Adrenal gland (tissue), 9 donors: ENCODE measurements at regions not wholly inside any gene's neighbourhood (a gene's known extent, or its start where the extent isn't known, plus 50 kb on each side); places are given as distances from the start of the nearest gene placed in this dataset.

Experiments used
- DNase-seq, 7 donors: peaks; one replicate each; pipeline ENCODE4 v3.0.0-alpha.2; 2019 to 2020
- H3K27ac ChIP-seq, 5 donors: fragments of 200-600 bp; sonication (generic) in 4 of 5; 1 replicate in 3 of 5; 2 replicates in 2 of 5; pipeline versions ENCODE4 v1.5.1 to v1.8.0; 2016 to 2020; ENCODE audit warnings: mild to moderate bottlenecking in 1 of 5
- H3K27me3 ChIP-seq: fragments of 200-600 bp; 2 replicates; pipeline ENCODE4 v1.8.0; 2021
- H3K36me3 ChIP-seq, 2 donors: fragments of 200-600 bp; replicated peaks in 1 of 2; 1 replicate in 1 of 2; 2 replicates in 1 of 2; pipeline versions ENCODE4 v1.5.1 to v1.8.0; 2018 to 2022
- H3K4me1 ChIP-seq, 2 donors: fragments of 200-600 bp; replicated peaks in 1 of 2; 1 replicate in 1 of 2; 2 replicates in 1 of 2; pipeline versions ENCODE4 v1.5.1 to v1.8.0; 2018 to 2021
- H3K4me3 ChIP-seq, 4 donors: fragments of 200-600 bp; sonication (generic) in 3 of 4; one replicate each; pipeline ENCODE4 v1.5.1; 2016 to 2018
- H3K9me3 ChIP-seq, 3 donors: fragments of 200-600 bp; sonication (generic) in 1 of 3; replicated peaks in 1 of 3; 1 replicate in 2 of 3; 2 replicates in 1 of 3; pipeline versions ENCODE4 v1.5.1 to v1.8.0; 2016 to 2021
- POLR2A ChIP-seq, 2 donors: fragments of 450-650 bp; IDR thresholded peaks; one replicate each; pipeline ENCODE4 v1.6.1; 2017; ENCODE audit warnings: antibody characterized with exemption in 2 of 2, mild to moderate bottlenecking in 2 of 2, moderate library complexity in 1 of 2
- WGBS, 4 donors: extraction: QIAGEN DNeasy Blood & Tissue Kit in 2 of 4; methylation state at CpG; one replicate each; pipeline versions ENCODE4 v1.1.5 to v1.1.7; 2013 to 2017; 5-methylcytosine and 5-hydroxymethylcytosine counted together
- intact Hi-C, 2 donors: fragments of 100-400 bp; cut with DNase I; formaldehyde crosslinking; loops; one replicate each; pipeline versions ENCODE4 v1.14.1 to v1.15.0; 2022 to 2023
- TF ChIP-seq, protein P1 (sequence below), 6 experiments: fragments of 450-650 bp in 4 of 6; fragments of 200-600 bp in 2 of 6; sonication (generic) in 1 of 6; IDR thresholded peaks; 1 replicate in 5 of 6; 2 replicates in 1 of 6; pipeline versions ENCODE4 v1.5.1 to v1.8.0; 2016 to 2021; ENCODE audit warnings: antibody characterized with exemption in 6 of 6, mild to moderate bottlenecking in 2 of 6, moderate library complexity in 1 of 6
- donor health status: healthy with polysubstance abuse.
- donor health status: Bipolar disorder and iron deficiency.
- donor health status: DM: yes; HTN: yes; CAD: no.
- donor health status: DM: no; HTN: no; CAD: no.
- donor health status: DM: no; HTN: no; CAD: no.

DNA sequence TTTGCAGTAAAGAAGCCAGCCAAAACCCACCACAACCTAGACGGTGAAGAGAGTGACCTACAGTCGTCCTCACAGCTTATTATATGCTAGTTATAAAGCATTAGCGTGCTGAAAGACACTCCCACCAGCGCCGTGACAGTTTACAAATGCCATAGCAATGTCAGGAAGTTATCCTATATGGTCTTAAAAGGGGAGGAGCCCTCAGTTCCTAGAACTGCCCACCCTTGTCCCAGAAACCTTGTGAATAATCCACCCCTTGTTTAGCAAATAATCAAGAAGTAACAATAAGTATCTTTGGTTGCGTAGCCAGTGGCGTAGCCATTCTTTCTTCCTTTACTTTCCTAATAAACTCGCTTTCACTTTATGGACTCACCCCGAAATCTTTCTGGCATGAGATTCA, 227.9 kb upstream of the ARGLU1 start:
- H3K36me3 ChIP-seq, result no peaks in the 10 kb centered on the region
- DNase-seq, result no peak
- H3K9me3 ChIP-seq, result no peaks in the 10 kb centered on the region
- no peak for TF ChIP-seq POLR2A (IDR thresholded peaks at IDR 0.05)
- TF ChIP-seq, protein P1, sequence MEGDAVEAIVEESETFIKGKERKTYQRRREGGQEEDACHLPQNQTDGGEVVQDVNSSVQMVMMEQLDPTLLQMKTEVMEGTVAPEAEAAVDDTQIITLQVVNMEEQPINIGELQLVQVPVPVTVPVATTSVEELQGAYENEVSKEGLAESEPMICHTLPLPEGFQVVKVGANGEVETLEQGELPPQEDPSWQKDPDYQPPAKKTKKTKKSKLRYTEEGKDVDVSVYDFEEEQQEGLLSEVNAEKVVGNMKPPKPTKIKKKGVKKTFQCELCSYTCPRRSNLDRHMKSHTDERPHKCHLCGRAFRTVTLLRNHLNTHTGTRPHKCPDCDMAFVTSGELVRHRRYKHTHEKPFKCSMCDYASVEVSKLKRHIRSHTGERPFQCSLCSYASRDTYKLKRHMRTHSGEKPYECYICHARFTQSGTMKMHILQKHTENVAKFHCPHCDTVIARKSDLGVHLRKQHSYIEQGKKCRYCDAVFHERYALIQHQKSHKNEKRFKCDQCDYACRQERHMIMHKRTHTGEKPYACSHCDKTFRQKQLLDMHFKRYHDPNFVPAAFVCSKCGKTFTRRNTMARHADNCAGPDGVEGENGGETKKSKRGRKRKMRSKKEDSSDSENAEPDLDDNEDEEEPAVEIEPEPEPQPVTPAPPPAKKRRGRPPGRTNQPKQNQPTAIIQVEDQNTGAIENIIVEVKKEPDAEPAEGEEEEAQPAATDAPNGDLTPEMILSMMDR (IDR thresholded peaks at IDR 0.05), result no peak
- intact Hi-C loops, result no loop called here
- no peak overlapping the region for H3K27ac ChIP-seq
- peak overlapping the region in 1 of 4 donors; percentile 32 for H3K4me3 ChIP-seq
- no peaks in the 10 kb centered on the region for H3K4me1 ChIP-seq
- WGBS, 4 donors, result 23 to 30% (median 25%) methylated on average over 9 of the region's 9 CpGs
- H3K27me3 ChIP-seq, result no peaks in the 10 kb centered on the region

DNA sequence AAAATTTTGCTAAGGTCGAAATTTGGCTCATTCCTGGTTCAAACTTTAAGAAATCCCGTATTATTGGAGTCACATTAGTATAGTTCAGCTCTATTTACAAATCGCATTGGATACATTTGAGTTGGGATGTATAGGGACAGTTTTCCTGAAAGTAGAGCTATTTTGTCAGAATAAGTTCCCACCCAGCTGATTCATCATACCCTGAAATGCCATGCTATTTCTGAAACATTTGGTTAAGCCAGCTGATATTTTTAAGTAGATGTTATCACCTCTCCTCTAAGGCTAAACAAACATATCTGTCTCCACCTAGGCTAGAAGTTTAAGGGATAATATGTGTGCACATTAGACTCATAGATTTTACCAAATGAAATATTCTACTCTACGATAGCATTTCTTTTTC, 226.2 kb upstream of the ARGLU1 start:
- Histone ChIP-seq H3K27ac (no peak overlapping the region), H3K36me3 (no peaks in the 10 kb centered on the region), H3K4me3 (no peak overlapping the region), H3K4me1 (no peaks in the 10 kb centered on the region), H3K27me3 (no peaks in the 10 kb centered on the region), H3K9me3 (no peaks in the 10 kb centered on the region)
- intact Hi-C loops, result no loop called here
- TF ChIP-seq POLR2A (IDR thresholded peaks at IDR 0.05), result no peak
- TF ChIP-seq, protein P1 (IDR thresholded peaks at IDR 0.05), result no peak
- WGBS, 4 donors, result 52 to 63% (median 57%) methylated on average over 4 of the region's 4 CpGs
- DNase-seq, result no peak

DNA sequence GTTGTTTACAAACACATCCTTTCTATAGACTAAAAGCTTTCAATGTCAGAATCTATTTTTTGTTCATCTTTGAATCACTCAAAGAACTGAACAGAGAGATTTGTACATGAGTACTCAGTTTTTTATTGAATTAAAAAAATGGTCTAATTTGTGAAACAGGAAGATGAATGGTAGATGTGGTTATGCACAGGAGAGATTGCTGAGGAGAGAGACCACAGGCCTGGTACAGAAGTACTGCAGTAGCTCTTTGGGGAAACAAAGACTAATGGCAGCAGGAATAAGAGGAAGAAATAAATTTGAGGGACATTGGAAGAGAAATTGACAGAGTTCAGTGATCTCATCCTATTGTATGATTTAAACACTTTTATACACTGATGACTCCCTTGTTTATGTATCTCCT, 222.0 kb upstream of the ARGLU1 start:
- Histone ChIP-seq H3K27me3 (no peaks in the 10 kb centered on the region), H3K4me3 (no peak overlapping the region), H3K36me3 (no peaks in the 10 kb centered on the region), H3K27ac (no peak overlapping the region), H3K9me3 (no peaks in the 10 kb centered on the region), H3K4me1 (no peaks in the 10 kb centered on the region)
- no peak for DNase-seq
- intact Hi-C loops, result no loop called here
- no peak for TF ChIP-seq POLR2A (IDR thresholded peaks at IDR 0.05)
- TF ChIP-seq, protein P1 (IDR thresholded peaks at IDR 0.05), result no peak

DNA sequence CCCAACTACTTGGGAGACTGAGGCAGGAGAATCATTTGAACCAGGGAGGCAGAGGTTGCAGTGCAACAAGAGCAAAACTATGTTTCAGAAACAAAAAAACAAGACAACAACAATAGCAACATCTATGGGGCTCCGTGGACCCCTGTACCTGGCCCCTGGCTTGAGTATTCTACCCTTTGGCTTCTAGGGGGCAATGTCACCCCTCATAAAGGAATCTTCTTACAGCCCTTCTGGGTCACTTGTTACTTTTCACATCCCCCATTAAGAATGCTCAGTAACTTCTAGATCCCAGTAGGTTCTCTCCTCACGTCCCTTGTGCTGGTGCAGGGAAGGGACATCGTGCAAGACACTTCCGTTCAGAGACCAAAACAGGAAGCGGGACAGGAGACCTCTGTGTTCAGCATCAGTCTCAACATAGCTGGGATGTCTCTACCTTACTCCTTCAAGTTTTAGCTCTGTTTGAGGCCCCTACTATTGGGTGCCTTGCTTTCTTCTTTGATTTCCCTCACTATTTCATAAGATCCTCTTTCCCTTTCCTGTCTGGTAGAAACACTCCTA, 218.1 kb upstream of the ARGLU1 start:
- H3K9me3 ChIP-seq, result no peaks in the 10 kb centered on the region
- WGBS, 4 donors, result 17 to 46% (median 33%) methylated on average over 5 of the region's 5 CpGs
- no peaks in the 10 kb centered on the region for H3K27me3 ChIP-seq
- H3K4me3 ChIP-seq, result no peak overlapping the region
- H3K27ac ChIP-seq, result no peak overlapping the region
- intact Hi-C loops, result no loop called here
- no peak for TF ChIP-seq POLR2A (IDR thresholded peaks at IDR 0.05)
- TF ChIP-seq, protein P1 (IDR thresholded peaks at IDR 0.05), result no peak
- H3K4me1 ChIP-seq, result no peaks in the 10 kb centered on the region
- no peak for DNase-seq
- H3K36me3 ChIP-seq, result no peaks in the 10 kb centered on the region
